ENCODE measurements at regions not wholly inside any gene's neighbourhood (a gene's known extent, or its start where the extent isn't known, plus 50 kb on each side); places are given as distances from the start of the nearest gene placed in this dataset.

- TF ChIP-seq CTCF (conservative IDR thresholded peaks at IDR 0.05 in 1 of 2, IDR thresholded peaks at IDR 0.05 in 1 of 2; ENCODE audit: extremely low read depth in 1 of 2, insufficient read depth in 1 of 2, low read depth in 1 of 2, low read length in 2 of 2) (no peak), EZH2 (IDR thresholded peaks at IDR 0.05; ENCODE audit: borderline replicate concordance, low read length) (no peak)
Measured at GRCh38 chr12:70989232-70989631, 68.7 kb upstream of the PTPRR start.
